Subcutaneous abdominal adipose tissue (tissue), 5 donors: ENCODE measurements at regions not wholly inside any gene's neighbourhood (a gene's known extent, or its start where the extent isn't known, plus 50 kb on each side); places are given as distances from the start of the nearest gene placed in this dataset.

Experiments
- H3K27ac ChIP-seq: one replicate; pipeline ENCODE4 v1.7.0; 2013; ENCODE audit warnings: low read depth, mild to moderate bottlenecking, inconsistent platforms, low read length, moderate library complexity
- H3K27me3 ChIP-seq, 5 donors: one replicate each; pipeline ENCODE4 v1.7.0; 2013; ENCODE audit warnings: low read length in 5 of 5, inconsistent platforms in 1 of 5; ENCODE audit not compliant: control insufficient read depth in 5 of 5, insufficient read depth in 4 of 5
- H3K36me3 ChIP-seq, 5 donors: one replicate each; pipeline ENCODE4 v1.7.0; 2013; ENCODE audit warnings: low read length in 5 of 5; ENCODE audit not compliant: control insufficient read depth in 5 of 5, insufficient read depth in 5 of 5
- H3K4me1 ChIP-seq, 5 donors: one replicate each; pipeline ENCODE4 v1.7.0; 2013; ENCODE audit warnings: low read length in 5 of 5, mild to moderate bottlenecking in 3 of 5, moderate library complexity in 1 of 5; ENCODE audit not compliant: control insufficient read depth in 5 of 5, insufficient read depth in 5 of 5
- H3K4me3 ChIP-seq, 5 donors: one replicate each; pipeline ENCODE4 v1.7.0; 2013; ENCODE audit warnings: low read length in 5 of 5, low read depth in 1 of 5
- H3K9ac ChIP-seq, 5 donors: one replicate each; pipeline ENCODE4 v1.7.0; 2013; ENCODE audit warnings: low read length in 5 of 5, mild to moderate bottlenecking in 4 of 5, moderate library complexity in 3 of 5
- H3K9me3 ChIP-seq, 5 donors: one replicate each; pipeline ENCODE4 v1.7.0; 2013; ENCODE audit warnings: low read length in 5 of 5; ENCODE audit not compliant: control insufficient read depth in 5 of 5
- donor health status: healthy.
- donor health status: healthy.
- donor health status: healthy.
- donor health status: healthy.
- donor health status: healthy.

DNA sequence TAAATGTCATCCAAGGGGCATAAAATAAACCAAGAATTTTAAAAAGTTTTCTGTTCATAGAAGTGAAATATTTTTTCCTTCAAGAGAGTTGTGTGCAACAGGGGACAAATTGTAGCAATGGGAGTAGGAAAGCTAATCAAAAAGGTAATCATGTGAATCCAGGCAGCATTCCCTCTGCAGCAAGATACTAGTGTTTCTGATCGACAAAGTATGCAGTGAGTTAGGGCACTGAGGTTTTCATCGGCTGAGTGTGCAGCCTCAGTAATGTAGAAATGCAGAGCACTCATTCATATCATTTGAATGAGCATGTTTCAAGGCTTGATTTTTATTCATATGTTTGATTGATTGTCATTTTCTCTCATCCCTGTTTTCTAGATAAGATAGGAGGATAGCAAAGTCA, 321.7 kb downstream of the PCDH7 start:
- Histone ChIP-seq H3K27me3 (no peaks in the 10 kb centered on the region), H3K4me1 (peaks cover 0 to 3% (median 0%) of the 10 kb centered on the region in 5 donors), H3K4me3 (no peak overlapping the region), H3K9ac (no peak overlapping the region), H3K9me3 (no peaks in the 10 kb centered on the region), H3K27ac (no peak overlapping the region), H3K36me3 (no peaks in the 10 kb centered on the region)

- Histone ChIP-seq H3K27me3 (no peaks in the 10 kb centered on the region), H3K4me1 (peaks cover 0 to 3% (median 0%) of the 10 kb centered on the region in 5 donors), H3K4me3 (no peak overlapping the region), H3K9ac (no peak overlapping the region), H3K9me3 (no peaks in the 10 kb centered on the region), H3K27ac (no peak overlapping the region), H3K36me3 (no peaks in the 10 kb centered on the region)
Observed at GRCh38 chr4:31043382-31044062, 323.4 kb downstream of the PCDH7 start.

DNA sequence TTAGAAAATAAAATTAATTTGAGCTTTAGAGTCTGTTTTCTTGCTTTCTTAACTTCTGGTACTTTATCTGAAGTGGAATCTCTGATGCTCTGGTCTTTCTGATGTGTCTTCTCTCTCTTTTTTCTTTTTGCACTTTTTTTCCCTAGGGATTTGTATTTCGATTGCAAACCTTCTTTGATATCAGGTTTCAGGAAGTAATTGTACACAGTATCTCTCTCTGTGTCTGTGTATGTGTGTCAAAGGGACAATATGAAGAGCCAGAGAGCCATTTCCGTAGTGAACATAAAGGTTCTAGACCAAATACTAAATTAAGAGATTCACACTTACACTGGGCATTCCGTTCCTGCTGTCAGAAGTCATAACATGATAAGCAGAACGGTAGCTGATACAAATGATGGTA, 325.0 kb downstream of the PCDH7 start:
- Histone ChIP-seq H3K4me1 (peaks cover 0 to 3% (median 0%) of the 10 kb centered on the region in 5 donors), H3K27ac (no peak overlapping the region), H3K9me3 (no peaks in the 10 kb centered on the region), H3K36me3 (no peaks in the 10 kb centered on the region), H3K27me3 (no peaks in the 10 kb centered on the region), H3K4me3 (no peak overlapping the region), H3K9ac (no peak overlapping the region)

GRCh38 chr4:31045724-31046318, 325.7 kb downstream of the PCDH7 start:
- Histone ChIP-seq H3K36me3 (no peaks in the 10 kb centered on the region), H3K4me1 (peaks cover 0 to 3% (median 0%) of the 10 kb centered on the region in 5 donors), H3K9ac (no peak overlapping the region), H3K27me3 (no peaks in the 10 kb centered on the region), H3K4me3 (no peak overlapping the region), H3K27ac (no peak overlapping the region), H3K9me3 (no peaks in the 10 kb centered on the region)

DNA sequence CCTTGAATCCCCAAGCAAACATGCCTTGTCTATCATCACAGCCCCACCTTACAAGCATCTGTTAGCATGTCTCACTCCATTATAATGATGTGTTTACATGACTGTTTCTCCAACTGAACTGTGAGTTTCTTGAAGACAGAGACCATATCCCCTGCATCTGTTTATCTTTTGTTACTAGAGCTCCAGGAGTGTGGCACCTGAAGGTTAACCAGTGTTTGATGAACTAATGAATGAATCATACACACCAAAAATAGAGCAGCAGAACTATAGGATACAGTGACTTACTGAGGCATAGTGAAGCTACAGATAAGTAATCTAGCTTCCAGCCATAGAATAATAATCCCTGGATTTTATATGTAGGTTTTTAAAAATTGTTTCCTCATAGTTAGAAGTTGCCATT, 331.0 kb downstream of the PCDH7 start:
- H3K9ac ChIP-seq: no peak overlapping the region
- H3K27me3 ChIP-seq: no peaks in the 10 kb centered on the region
- H3K36me3 ChIP-seq: no peaks in the 10 kb centered on the region
- no peaks in the 10 kb centered on the region for H3K9me3 ChIP-seq
- no peak overlapping the region for H3K27ac ChIP-seq
- no peaks in the 10 kb centered on the region for H3K4me1 ChIP-seq
- no peak overlapping the region for H3K4me3 ChIP-seq

DNA sequence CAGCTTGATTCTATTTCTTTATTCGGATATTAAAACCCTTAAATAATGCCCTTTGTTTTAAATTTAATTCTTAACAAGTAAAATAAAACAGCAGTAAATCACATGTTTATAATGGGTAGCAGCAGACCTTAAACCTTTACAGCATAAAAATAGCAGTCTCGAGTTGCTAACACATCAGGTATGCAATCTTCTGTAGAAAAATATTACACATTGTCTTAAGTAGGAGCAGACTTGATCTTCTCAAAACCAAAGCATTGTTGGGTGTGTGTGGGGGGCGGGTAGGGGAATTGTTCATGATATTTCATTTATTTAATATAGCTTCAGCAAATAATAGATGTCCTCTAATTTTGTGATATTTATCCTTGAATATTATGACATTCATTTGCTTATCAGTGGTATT, 331.4 kb downstream of the PCDH7 start:
- Histone ChIP-seq H3K36me3 (no peaks in the 10 kb centered on the region), H3K9me3 (no peaks in the 10 kb centered on the region), H3K9ac (no peak overlapping the region), H3K4me3 (no peak overlapping the region), H3K4me1 (no peaks in the 10 kb centered on the region), H3K27me3 (no peaks in the 10 kb centered on the region), H3K27ac (no peak overlapping the region)

DNA sequence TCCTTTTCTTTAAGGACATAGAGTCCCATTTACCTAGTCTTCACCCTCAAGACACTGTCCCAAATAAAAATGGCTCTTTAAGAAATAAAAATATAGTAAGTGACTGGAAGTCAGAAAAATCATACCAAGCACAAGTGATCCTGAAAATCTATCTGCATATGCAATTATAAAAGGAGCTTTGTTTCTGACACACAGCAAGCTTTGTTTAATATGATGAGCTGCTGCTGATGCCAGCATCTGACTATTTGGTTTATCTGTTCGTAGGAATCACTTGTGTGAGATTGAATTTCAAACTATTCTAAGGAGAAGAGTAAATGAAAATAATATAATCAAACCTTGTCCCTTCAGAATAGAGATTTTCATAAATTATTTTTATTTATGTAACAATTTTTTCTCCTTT, 332.4 kb downstream of the PCDH7 start:
- H3K27ac ChIP-seq: no peak overlapping the region
- H3K4me1 ChIP-seq: no peaks in the 10 kb centered on the region
- H3K9ac ChIP-seq: no peak overlapping the region
- H3K9me3 ChIP-seq: no peaks in the 10 kb centered on the region
- no peak overlapping the region for H3K4me3 ChIP-seq
- H3K27me3 ChIP-seq: no peaks in the 10 kb centered on the region
- H3K36me3 ChIP-seq: no peaks in the 10 kb centered on the region

DNA sequence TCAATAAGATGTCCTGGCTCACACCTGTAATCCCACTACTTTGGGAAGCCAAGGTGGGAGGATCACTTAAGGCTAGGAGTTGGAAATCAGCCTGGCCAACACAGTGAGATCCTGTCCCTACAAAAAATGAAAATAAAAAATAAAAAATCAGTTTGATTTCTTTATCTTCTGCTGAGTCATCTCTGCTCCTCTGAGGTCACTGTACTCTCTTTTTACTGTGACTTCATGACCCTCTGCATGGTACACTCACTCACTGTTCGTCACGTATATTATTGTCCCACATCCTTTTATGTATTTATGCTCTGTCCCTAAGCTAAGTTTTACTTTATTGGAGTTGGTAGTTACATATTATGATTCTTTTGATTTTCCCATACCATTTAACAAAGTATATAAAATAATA, 333.3 kb downstream of the PCDH7 start:
- no peak overlapping the region for H3K27ac ChIP-seq
- no peaks in the 10 kb centered on the region for H3K9me3 ChIP-seq

DNA sequence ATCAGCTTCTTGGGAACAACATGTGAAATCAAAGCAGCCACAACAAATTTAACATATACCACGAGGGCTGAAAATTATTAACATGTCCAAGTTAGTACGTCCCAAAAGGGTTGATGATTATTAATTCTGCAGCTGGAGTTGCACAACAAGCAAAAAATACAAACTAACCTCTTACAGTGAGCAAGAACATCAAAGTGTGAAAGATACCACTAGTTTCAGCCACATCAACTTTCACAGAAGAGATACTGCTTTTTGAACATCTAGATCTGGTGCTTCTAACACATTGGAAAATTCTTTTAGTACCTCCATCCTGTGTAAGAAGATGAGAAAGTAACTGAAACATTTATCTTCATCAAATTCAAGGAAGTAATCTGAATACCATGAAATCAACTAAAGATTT, 334.1 kb downstream of the PCDH7 start:
- Histone ChIP-seq H3K9ac (no peak overlapping the region), H3K9me3 (no peaks in the 10 kb centered on the region), H3K4me3 (no peak overlapping the region), H3K27me3 (no peaks in the 10 kb centered on the region), H3K27ac (no peak overlapping the region), H3K36me3 (no peaks in the 10 kb centered on the region), H3K4me1 (no peaks in the 10 kb centered on the region)

More for the DNA sequence above, 333.3 kb downstream of the PCDH7 start:
- Histone ChIP-seq H3K4me3 (no peak overlapping the region), H3K36me3 (no peaks in the 10 kb centered on the region), H3K9ac (no peak overlapping the region), H3K27me3 (no peaks in the 10 kb centered on the region), H3K4me1 (no peaks in the 10 kb centered on the region)

- Histone ChIP-seq H3K36me3 (no peaks in the 10 kb centered on the region), H3K4me1 (no peaks in the 10 kb centered on the region), H3K27ac (no peak overlapping the region), H3K27me3 (no peaks in the 10 kb centered on the region), H3K9me3 (no peaks in the 10 kb centered on the region), H3K4me3 (no peak overlapping the region), H3K9ac (no peak overlapping the region)
Observed at GRCh38 chr4:31058656-31059055, 338.5 kb downstream of the PCDH7 start.
